Caco-2 (cell line): ENCODE measurements at regions not wholly inside any gene's neighbourhood (a gene's known extent, or its start where the extent isn't known, plus 50 kb on each side); places are given as distances from the start of the nearest gene placed in this dataset.

ENCODE experiments used
- BruUV-seq: library from RNA; stranded (reverse); fragments of 400-500 nt; replicated peaks from 2 replicates; lab custom pipeline; 2021; lab: Mats Ljungman, UMichigan
- CTCF ChIA-PET: fragments of 300-600 bp; sonication (Branson Sonifier 250); formaldehyde crosslinking; loops from one replicate; lab custom pipeline; 2022; ENCODE audit warnings: antibody characterized with exemption; lab: Charles Lee
- POLR2A ChIA-PET: fragments of 300-600 bp; sonication (Branson Sonifier 250); formaldehyde crosslinking; loops from one replicate; lab custom pipeline; 2022; ENCODE audit warnings: antibody characterized with exemption; lab: Charles Lee
- DNase-seq, 2 experiments: peaks; one replicate each; pipeline versions ENCODE4 v3.0.0 to v3.0.0-alpha.2; 2020 to 2022
- H3K27me3 ChIP-seq: replicated peaks from 2 replicates; pipeline ENCODE4 v1.6.0; 2011; ENCODE audit warnings: low read length; ENCODE audit not compliant: control insufficient read depth, insufficient read depth
- H3K36me3 ChIP-seq: 2 replicates; pipeline ENCODE4 v1.5.1; 2011; ENCODE audit warnings: low read length; ENCODE audit not compliant: control insufficient read depth, insufficient read depth
- H3K4me1 ChIP-seq: fragments of 250-450 bp; sonication (Bioruptor Pico); 2 replicates; pipeline ENCODE4 v1.5.1; 2020; ENCODE audit warnings: mild to moderate bottlenecking
- H3K4me3 ChIP-seq: 2 replicates; pipeline ENCODE4 v1.5.1; 2011; ENCODE audit warnings: low read depth, mild to moderate bottlenecking, control low read depth, low read length
- H3K9me3 ChIP-seq: fragments of 250-450 bp; sonication (Bioruptor Pico); 2 replicates; pipeline ENCODE4 v1.5.1; 2020; ENCODE audit warnings: mild to moderate bottlenecking, moderate library complexity
- H3K27ac Mint-ChIP-seq: one replicate; pipeline ENCODE4 v1.8.0; 2022; ENCODE audit warnings: mixed read lengths; ENCODE audit not compliant: unreplicated experiment
- H3K27me3 Mint-ChIP-seq: one replicate; pipeline ENCODE4 v1.8.0; 2022; ENCODE audit warnings: mixed read lengths; ENCODE audit not compliant: insufficient read depth, unreplicated experiment
- H3K36me3 Mint-ChIP-seq: one replicate; pipeline ENCODE4 v1.8.0; 2022; ENCODE audit warnings: mild to moderate bottlenecking, mixed read lengths; ENCODE audit not compliant: insufficient read depth, unreplicated experiment
- H3K4me1 Mint-ChIP-seq: one replicate; pipeline ENCODE4 v1.8.0; 2022; ENCODE audit warnings: low read depth, mixed read lengths; ENCODE audit not compliant: unreplicated experiment
- H3K4me3 Mint-ChIP-seq: one replicate; pipeline ENCODE4 v1.8.0; 2022; ENCODE audit warnings: mild to moderate bottlenecking, moderate library complexity, mixed read lengths; ENCODE audit not compliant: unreplicated experiment
- H3K9me3 Mint-ChIP-seq: one replicate; pipeline ENCODE4 v1.8.0; 2022; ENCODE audit warnings: mixed read lengths; ENCODE audit not compliant: unreplicated experiment
- intact Hi-C: fragments of 100-400 bp; cut with micrococcal nuclease; formaldehyde crosslinking; loops from one replicate; pipeline ENCODE4 v1.10.0; 2022; ENCODE audit not compliant: unreplicated experiment
- TF ChIP-seq, protein P1 (sequence below), 2 experiments: fragments of 200-600 bp in 1 of 2; IDR thresholded peaks; 1 replicate in 1 of 2; 2 replicates in 1 of 2; pipeline versions ENCODE4 v1.5.1 to v1.8.0; 2011 to 2022; ENCODE audit warnings: antibody characterized with exemption in 1 of 2, control low read depth in 1 of 2, inconsistent platforms in 1 of 2, low read depth in 1 of 2, low read length in 1 of 2, mild to moderate bottlenecking in 1 of 2, moderate library complexity in 1 of 2; ENCODE audit not compliant: insufficient read depth in 1 of 2, severe bottlenecking in 1 of 2, unreplicated experiment in 1 of 2

DNA sequence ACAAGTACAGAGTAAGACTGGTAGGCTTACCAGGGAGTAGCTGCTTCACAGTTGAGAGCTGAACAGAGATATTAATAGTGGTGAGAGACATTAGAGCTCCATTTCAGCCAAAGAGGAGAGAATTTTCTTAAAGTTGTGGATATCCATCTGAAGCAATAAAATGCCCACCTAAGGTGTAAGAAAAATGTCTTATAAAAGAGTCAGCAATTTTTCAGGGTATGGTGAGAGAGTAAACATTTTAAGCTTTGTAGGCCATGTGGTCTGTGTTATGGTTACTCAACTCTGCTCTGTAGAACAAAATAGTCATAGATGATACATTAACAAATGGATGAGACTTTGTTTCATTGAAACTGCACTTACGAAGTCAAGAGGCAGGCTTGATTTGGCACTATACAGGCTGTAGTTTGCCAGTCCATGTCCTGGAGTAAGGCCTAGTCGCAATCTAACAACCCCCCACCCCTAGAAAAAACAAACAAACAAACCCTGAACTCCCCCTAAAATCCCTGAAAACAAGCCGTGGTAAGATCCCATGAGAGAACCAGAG, 945.4 kb upstream of the SEMA6A start:
- H3K9me3 ChIP-seq = 0 out of 2 replicates have a peak, but pooled peaks cover 3% of the 10 kb centered on the region
- no peaks in the 10 kb centered on the region for H3K27me3 ChIP-seq
- H3K9me3 Mint-ChIP-seq = no peaks in the 10 kb centered on the region
- no peak overlapping the region for H3K27ac Mint-ChIP-seq
- H3K36me3 Mint-ChIP-seq = no peaks in the 10 kb centered on the region
- TF ChIP-seq, protein P1, sequence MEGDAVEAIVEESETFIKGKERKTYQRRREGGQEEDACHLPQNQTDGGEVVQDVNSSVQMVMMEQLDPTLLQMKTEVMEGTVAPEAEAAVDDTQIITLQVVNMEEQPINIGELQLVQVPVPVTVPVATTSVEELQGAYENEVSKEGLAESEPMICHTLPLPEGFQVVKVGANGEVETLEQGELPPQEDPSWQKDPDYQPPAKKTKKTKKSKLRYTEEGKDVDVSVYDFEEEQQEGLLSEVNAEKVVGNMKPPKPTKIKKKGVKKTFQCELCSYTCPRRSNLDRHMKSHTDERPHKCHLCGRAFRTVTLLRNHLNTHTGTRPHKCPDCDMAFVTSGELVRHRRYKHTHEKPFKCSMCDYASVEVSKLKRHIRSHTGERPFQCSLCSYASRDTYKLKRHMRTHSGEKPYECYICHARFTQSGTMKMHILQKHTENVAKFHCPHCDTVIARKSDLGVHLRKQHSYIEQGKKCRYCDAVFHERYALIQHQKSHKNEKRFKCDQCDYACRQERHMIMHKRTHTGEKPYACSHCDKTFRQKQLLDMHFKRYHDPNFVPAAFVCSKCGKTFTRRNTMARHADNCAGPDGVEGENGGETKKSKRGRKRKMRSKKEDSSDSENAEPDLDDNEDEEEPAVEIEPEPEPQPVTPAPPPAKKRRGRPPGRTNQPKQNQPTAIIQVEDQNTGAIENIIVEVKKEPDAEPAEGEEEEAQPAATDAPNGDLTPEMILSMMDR (IDR thresholded peaks at IDR 0.05; ENCODE audit: insufficient read depth in 1 of 2, low read depth in 1 of 2, low read length in 1 of 2, severe bottlenecking in 1 of 2, unreplicated experiment in 1 of 2) = no peak
- H3K4me3 ChIP-seq = no peak overlapping the region
- no peaks in the 10 kb centered on the region for H3K4me1 Mint-ChIP-seq
- H3K4me1 ChIP-seq = no peaks in the 10 kb centered on the region
- intact Hi-C loops = loop anchor here (2.0 kb wide), 1 partner anchor 65 kb away; no protein-coding TSS in a partner anchor
- H3K4me3 Mint-ChIP-seq = no peak overlapping the region
- POLR2A ChIA-PET = no interaction called here
- H3K36me3 ChIP-seq = no peaks in the 10 kb centered on the region
- no peaks in the 10 kb centered on the region for H3K27me3 Mint-ChIP-seq
- BruUV-seq = no TSS peak
- DNase-seq = no peak
- CTCF ChIA-PET = no interaction called here

DNA sequence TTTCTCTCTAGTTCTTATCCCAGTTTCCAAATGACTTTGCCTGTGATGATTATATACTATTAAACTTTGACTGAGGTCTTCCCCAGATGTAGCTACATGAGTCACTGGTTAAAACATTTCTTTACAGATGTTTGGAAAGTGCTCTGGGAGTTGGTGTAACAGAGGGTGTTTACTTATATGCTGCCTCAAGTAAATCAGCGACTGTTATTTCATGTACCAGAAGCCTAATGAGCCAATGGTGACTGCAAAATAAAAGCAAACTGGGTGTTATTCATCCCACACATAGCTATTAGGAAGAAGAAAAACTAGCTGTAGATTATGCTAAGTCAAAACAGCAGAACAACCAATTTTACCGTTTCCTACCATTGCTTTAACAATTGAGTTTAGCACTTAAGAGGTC, 929.7 kb upstream of the SEMA6A start:
- Histone ChIP-seq H3K36me3 (no peaks in the 10 kb centered on the region), H3K9me3 (no peaks in the 10 kb centered on the region), H3K4me3 (no peak overlapping the region), H3K4me1 (no peaks in the 10 kb centered on the region), H3K27me3 (no peaks in the 10 kb centered on the region)
- intact Hi-C loops = no loop called here
- H3K27me3 Mint-ChIP-seq = no peaks in the 10 kb centered on the region
- ChIA-PET CTCF (no interaction called here), POLR2A (no interaction called here)
- no peak overlapping the region for H3K27ac Mint-ChIP-seq
- no peaks in the 10 kb centered on the region for H3K4me1 Mint-ChIP-seq
- BruUV-seq = no TSS peak
- TF ChIP-seq, protein P1 (IDR thresholded peaks at IDR 0.05; ENCODE audit: insufficient read depth in 1 of 2, low read depth in 1 of 2, low read length in 1 of 2, severe bottlenecking in 1 of 2, unreplicated experiment in 1 of 2) = no peak
- H3K4me3 Mint-ChIP-seq = no peak overlapping the region
- no peak for DNase-seq
- H3K9me3 Mint-ChIP-seq = no peaks in the 10 kb centered on the region
- H3K36me3 Mint-ChIP-seq = no peaks in the 10 kb centered on the region

DNA sequence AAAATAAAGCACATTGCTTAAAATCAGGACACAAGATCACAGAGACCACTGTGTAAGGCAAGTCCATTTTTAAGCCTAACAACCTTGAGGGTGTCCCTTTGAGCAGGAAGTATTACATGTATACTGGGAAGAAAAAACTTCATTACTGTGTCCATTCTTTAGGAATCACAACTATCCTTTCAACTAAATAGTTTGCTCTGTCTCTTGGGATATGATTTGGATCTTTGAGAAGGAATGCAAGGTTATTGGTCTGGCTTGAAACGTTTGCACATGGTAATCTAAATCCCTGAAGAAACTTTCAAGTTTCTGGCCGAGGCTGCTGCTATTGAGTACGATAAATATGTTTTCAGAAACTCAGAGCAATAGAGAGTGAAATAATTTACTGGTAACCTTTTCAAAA, 923.0 kb upstream of the SEMA6A start:
- Histone ChIP-seq H3K27me3 (no peaks in the 10 kb centered on the region), H3K36me3 (no peaks in the 10 kb centered on the region), H3K4me3 (no peak overlapping the region), H3K9me3 (no peaks in the 10 kb centered on the region), H3K4me1 (no peaks in the 10 kb centered on the region)
- Mint-ChIP-seq H3K27me3 (no peaks in the 10 kb centered on the region), H3K36me3 (no peaks in the 10 kb centered on the region), H3K27ac (no peak overlapping the region), H3K4me3 (no peak overlapping the region), H3K9me3 (no peaks in the 10 kb centered on the region), H3K4me1 (no peaks in the 10 kb centered on the region)
- ChIA-PET CTCF (no interaction called here), POLR2A (no interaction called here)
- no TSS peak for BruUV-seq
- DNase-seq = no peak
- TF ChIP-seq, protein P1 (IDR thresholded peaks at IDR 0.05; ENCODE audit: insufficient read depth in 1 of 2, low read depth in 1 of 2, low read length in 1 of 2, severe bottlenecking in 1 of 2, unreplicated experiment in 1 of 2) = no peak
- intact Hi-C loops = no loop called here
